D721Med (cell line): ENCODE measurements at regions not wholly inside any gene's neighbourhood (a gene's known extent, or its start where the extent isn't known, plus 50 kb on each side); places are given as distances from the start of the nearest gene placed in this dataset.

Experiments
- DNase-seq: peaks from one replicate; pipeline ENCODE4 v3.0.0; 2011; ENCODE audit warnings: low spot score; ENCODE audit not compliant: insufficient read length
- FAIRE-seq: peaks from 2 replicates; lab custom pipeline; 2011; peaks lifted over from hg19 to GRCh38; lab: Jason Lieb, UNC
- TF ChIP-seq, protein P1 (sequence below): IDR thresholded peaks from 2 replicates; pipeline ENCODE4 v1.5.1; 2012; ENCODE audit warnings: mild to moderate bottlenecking, control low read depth; ENCODE audit not compliant: insufficient read depth; ENCODE audit errors: missing control alignments

DNA sequence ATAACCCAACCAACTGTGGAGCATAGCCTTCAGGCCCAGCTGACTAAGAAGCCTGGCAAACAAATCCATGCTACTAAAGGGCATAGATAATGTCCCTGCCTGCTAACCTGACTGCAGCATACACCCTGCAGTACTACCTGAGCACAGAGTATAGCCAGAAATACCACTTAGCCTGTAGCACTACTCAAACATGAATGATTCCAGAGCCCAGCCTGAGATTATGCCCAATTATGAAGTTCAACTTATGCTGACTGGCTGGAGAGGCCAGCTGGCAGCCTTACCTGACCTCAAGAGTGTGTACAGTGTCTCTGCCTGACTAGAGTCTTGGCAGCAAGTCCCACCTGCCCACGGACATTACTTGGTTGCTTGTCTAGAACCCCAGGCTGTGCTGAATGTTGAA lies 1265.3 kb downstream of the CDH11 start:
- DNase-seq (no peak), FAIRE-seq (no peak)
- TF ChIP-seq, protein P1, sequence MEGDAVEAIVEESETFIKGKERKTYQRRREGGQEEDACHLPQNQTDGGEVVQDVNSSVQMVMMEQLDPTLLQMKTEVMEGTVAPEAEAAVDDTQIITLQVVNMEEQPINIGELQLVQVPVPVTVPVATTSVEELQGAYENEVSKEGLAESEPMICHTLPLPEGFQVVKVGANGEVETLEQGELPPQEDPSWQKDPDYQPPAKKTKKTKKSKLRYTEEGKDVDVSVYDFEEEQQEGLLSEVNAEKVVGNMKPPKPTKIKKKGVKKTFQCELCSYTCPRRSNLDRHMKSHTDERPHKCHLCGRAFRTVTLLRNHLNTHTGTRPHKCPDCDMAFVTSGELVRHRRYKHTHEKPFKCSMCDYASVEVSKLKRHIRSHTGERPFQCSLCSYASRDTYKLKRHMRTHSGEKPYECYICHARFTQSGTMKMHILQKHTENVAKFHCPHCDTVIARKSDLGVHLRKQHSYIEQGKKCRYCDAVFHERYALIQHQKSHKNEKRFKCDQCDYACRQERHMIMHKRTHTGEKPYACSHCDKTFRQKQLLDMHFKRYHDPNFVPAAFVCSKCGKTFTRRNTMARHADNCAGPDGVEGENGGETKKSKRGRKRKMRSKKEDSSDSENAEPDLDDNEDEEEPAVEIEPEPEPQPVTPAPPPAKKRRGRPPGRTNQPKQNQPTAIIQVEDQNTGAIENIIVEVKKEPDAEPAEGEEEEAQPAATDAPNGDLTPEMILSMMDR: no peak

DNA sequence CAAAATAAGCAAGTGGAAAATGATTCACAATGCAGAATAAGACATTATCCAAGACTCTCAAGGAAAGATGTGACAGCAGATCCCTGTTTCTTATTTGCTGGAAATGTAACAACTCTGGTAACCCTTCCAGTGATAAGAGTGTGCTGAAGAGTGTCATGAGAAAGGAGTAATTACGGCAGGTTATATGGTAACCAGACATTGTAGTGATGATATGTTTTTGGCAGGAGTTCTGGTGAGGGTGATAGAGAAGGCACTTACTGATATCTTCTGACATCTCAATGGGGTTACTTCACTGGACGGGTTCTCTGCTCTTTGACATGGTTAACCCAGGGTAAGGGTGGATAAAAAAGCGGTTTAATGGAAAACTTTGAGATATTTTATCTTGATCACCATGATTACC lies 1270.9 kb downstream of the CDH11 start:
- TF ChIP-seq, protein P1: no peak
- no peak for FAIRE-seq

DNA sequence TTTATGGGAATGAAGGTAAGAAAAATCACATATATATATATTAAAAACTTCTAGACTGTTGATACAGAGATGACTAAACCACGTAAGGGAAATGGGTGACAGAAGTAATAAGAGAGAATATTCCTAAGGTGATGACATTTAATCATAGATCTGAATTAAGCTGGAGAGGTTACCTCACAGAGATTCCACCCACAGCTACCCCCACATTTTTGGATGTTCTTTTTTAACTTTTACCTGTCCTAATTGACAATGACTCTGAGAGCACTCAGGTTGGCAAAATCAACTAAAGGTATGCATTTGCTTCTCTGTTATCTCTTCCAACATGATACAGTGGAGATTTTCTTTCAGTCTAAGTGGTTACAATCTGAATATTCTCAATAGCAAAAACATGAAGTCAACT lies 1280.6 kb downstream of the CDH11 start:
- no peak for FAIRE-seq
- TF ChIP-seq, protein P1: no peak
- DNase-seq: no peak

More for the DNA sequence above, 1270.9 kb downstream of the CDH11 start:
- no peak for DNase-seq

DNA sequence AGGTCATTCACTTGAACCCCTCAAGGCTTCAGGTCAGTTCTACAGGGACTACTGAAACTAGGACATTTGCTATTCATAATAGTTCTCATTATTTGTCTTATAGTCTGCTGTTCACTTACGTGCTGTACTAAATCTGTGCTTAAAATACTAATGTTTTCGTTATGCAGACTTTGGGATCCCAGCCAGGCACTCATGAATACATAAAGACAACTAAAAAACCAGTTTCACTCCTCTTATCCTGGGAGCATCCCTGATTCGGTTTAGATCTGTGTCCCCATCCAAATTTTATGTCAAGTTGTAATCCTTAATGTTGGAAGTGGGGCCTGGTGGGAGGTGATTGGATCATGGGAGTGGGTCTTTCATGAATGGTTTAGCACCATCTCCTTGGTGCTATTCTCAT lies 1291.8 kb downstream of the CDH11 start:
- TF ChIP-seq, protein P1: no peak
- DNase-seq (no peak), FAIRE-seq (no peak)

DNA sequence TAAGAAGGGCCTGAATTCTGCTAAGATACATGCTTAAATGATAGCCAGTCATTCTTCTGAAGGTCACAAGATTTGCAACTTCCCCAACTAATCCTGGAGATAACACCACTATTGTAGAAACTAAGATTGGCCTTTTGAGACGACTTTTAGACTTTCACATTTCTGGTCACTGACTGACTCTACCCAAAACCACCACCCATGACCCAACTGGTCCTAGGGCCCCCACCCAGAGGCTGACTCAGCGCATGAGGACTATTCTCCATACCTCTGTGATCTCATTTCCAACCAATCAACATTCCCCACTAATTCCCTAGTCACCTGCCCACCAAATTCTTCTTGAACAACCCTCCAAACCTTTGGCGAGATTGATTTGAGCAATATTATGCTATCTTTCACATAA lies 1299.0 kb downstream of the CDH11 start:
- TF ChIP-seq, protein P1: no peak

DNA sequence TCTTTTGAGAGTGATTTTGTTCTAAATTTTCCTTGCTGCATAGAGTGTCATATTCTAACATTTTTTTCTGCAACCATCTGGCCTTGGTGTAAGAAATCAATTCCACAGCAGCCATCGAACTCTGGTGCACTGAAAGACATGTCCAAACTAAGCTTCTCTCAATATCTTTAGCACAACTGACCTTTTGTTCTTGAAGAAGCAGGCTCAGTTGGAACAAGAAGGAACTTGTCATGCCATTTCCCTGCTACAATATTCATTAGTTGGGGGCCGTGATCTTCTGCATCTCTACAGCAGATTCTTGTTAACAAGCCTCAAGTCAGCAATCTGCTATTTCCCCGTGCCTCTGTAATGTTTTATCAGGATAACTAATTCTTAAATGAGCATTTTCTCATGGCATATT lies 1305.6 kb downstream of the CDH11 start:
- no peak for FAIRE-seq
- TF ChIP-seq, protein P1: no peak
- DNase-seq: no peak

More for the DNA sequence above, 1299.0 kb downstream of the CDH11 start:
- DNase-seq (no peak), FAIRE-seq (no peak)

DNA sequence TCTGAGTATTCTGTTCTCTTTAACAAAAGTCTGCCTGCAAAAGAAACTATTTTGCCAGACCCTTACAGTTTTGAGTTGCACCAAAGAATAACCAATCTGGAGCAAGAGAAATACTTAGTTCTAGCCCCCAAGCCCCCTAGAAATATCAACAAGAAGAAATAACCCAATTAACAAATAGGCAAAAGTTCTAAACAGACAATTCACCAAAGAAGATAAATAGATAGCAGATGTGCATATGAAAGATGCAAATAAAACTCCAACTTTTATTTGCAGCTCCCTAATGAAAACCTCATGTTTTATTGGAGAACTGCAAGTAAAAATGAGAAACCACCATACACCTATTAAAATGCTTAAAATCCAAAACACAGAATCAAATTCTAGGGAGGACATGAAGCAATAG lies 1308.0 kb downstream of the CDH11 start:
- no peak for FAIRE-seq
- no peak for DNase-seq
- TF ChIP-seq, protein P1: no peak
